Mesothelial cell of epicardium (in vitro differentiated cells): ENCODE measurements at regions not wholly inside any gene's neighbourhood (a gene's known extent, or its start where the extent isn't known, plus 50 kb on each side); places are given as distances from the start of the nearest gene placed in this dataset.
"Not testable (repeated sequence)": the region's sequence is repeated elsewhere in the genome, so short reads cannot be mapped to it uniquely, and the experiment has no call there.

Experiments
- DNase-seq, 2 experiments: peaks; one replicate each; pipeline ENCODE4 v3.0.0; 2021; ENCODE audit warnings: low spot score in 2 of 2; ENCODE audit not compliant: unreplicated experiment in 2 of 2
- H3K27ac Mint-ChIP-seq: 2 replicates; pipeline ENCODE4 v1.8.0; 2021; ENCODE audit warnings: mixed read lengths
- H3K27me3 Mint-ChIP-seq: 2 replicates; pipeline ENCODE4 v1.8.0; 2021; ENCODE audit warnings: low read depth, mixed read lengths
- H3K36me3 Mint-ChIP-seq: 2 replicates; pipeline ENCODE4 v1.8.0; 2021; ENCODE audit warnings: mixed read lengths
- H3K4me1 Mint-ChIP-seq: 2 replicates; pipeline ENCODE4 v1.8.0; 2021; ENCODE audit warnings: mixed read lengths
- H3K4me3 Mint-ChIP-seq: 2 replicates; pipeline ENCODE4 v1.8.0; 2021; ENCODE audit warnings: mild to moderate bottlenecking, moderate library complexity, mixed read lengths
- H3K9me3 Mint-ChIP-seq: 2 replicates; pipeline ENCODE4 v1.8.0; 2021; ENCODE audit warnings: mixed read lengths
- TF ChIP-seq, protein P1 (sequence below): fragments of 200-600 bp; sonication (generic); IDR thresholded peaks from one replicate; pipeline ENCODE4 v1.5.0; 2021; ENCODE audit warnings: antibody characterized with exemption; ENCODE audit not compliant: unreplicated experiment

DNA sequence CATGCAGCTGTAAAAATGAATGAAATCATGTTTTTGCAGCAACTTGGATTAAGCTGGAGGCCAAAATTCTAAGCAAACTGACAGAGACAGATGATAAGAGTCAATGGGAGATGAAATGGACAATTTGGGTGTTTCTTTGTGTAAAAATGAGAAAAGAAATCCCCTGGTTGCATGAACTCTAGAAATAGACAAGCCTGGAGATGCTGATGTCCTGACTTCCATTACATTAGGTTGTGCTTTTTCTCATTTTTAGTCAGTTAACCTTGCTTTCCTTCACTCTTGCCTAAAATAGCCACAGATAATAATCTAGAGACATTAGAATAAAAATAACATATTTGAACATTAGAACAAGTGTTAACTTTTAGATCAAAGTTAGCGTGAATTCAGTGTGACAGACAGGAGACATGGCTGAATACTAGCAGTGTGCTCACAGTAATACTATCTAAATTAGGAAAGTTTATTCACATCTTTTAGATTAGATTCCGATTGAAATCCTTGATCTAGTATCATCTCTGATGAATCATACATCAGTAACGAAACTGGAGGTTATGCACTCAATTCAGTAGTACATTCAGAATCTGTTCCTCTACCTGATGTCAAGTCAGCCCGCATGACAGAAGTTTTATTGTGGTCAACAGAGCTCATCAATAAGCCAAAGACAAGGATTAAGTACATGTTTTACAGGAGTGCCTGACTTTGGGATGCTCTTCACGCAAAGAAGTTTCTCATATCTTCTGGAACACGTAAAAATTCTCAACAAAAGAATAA, 948.1 kb downstream of the TMEM121 start:
- not testable (repeated sequence) for H3K4me1 Mint-ChIP-seq, H3K4me3 Mint-ChIP-seq, H3K27ac Mint-ChIP-seq, H3K27me3 Mint-ChIP-seq, DNase-seq, H3K36me3 Mint-ChIP-seq
- peaks cover 32% of the 10 kb centered on the region for H3K9me3 Mint-ChIP-seq

DNA sequence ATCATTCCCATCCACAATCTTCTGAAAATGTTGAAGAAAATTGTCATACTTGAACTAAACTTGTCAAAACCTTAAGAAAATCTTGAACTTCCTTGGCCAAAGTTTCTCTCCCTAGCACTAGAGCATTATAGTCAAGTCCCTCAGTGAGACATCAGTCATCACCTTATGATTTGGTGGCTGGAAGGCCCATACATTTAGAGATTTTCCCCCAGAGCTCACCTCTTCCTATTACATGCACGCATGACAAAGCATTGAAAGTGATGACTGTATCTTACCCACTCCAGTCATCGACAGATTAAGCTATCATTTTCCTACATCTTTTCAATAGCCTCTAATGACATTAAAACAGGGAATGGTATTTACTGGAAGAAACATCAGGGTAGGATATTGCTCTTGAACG, 948.8 kb downstream of the TMEM121 start:
- not testable (repeated sequence) for H3K27ac Mint-ChIP-seq, H3K4me3 Mint-ChIP-seq, DNase-seq, H3K36me3 Mint-ChIP-seq, H3K27me3 Mint-ChIP-seq, H3K4me1 Mint-ChIP-seq
- H3K9me3 Mint-ChIP-seq: peaks cover 32% of the 10 kb centered on the region

DNA sequence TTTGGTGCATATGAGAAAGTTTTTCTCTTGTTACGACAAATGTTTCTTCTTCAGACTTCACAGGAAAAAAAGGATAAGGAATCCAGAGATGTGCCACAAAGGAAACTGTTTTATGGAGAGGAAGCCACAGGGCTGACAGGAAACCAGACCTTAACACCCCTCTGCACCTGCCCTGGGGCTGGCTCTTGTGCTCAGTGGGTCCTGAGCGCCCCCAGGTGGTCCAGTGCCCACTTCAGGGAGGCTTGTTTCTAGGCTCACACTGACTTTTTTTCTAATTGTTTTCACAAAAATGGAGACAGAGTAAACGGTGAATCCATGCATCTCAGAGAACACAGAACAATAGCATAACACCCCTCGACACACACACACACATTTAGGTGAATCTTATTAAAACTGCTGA, 951.2 kb downstream of the TMEM121 start:
- H3K36me3 Mint-ChIP-seq, H3K4me1 Mint-ChIP-seq, DNase-seq, H3K27ac Mint-ChIP-seq, H3K27me3 Mint-ChIP-seq, H3K4me3 Mint-ChIP-seq: not testable (repeated sequence)
- H3K9me3 Mint-ChIP-seq: peaks cover 22% of the 10 kb centered on the region

DNA sequence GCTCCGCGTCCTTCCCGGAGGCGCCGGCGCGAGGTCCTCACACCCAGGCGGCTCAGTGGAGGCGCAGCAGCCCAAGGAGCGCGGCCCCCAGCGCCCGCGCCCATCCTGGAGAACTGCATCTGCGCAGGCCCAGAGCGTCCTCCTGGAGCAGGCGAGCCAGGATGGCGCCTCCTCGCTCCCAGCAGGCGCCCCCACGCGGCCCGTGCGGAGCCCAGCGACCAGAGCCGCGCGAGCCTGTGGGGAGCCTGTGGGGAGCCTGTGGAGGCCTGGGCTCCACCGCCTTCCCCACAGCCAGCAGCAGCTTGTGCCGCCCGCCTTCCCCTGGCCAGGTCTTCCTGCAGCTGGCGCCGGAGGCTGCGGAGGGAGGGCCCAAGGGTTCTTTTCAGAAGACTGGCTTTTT, 953.9 kb downstream of the TMEM121 start:
- H3K27ac Mint-ChIP-seq, H3K4me1 Mint-ChIP-seq, H3K9me3 Mint-ChIP-seq, H3K36me3 Mint-ChIP-seq, H3K27me3 Mint-ChIP-seq, DNase-seq, H3K4me3 Mint-ChIP-seq: not testable (repeated sequence)

DNA sequence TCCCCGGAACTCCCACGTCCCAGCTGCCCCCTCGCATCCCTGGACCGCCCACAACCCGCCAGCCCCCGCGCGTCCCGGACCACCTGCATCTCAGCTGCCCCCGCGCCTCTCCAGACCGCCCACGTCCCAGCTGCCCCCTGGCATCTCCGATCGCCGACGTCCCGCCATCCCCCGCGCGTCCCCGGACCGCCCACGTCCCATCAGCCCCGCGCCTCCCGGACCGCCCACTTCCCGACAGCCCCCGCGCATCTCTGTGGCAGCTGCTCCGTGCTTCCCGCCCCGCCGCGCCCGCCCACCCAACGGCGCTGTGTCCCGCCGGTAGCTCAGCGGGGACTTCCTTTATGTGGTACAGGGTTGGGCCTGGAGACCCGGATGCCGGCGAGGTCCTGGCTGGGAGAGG, 955.8 kb downstream of the TMEM121 start:
- peaks cover 15% of the 10 kb centered on the region for H3K9me3 Mint-ChIP-seq
- H3K27me3 Mint-ChIP-seq, H3K36me3 Mint-ChIP-seq, H3K4me1 Mint-ChIP-seq, H3K27ac Mint-ChIP-seq, H3K4me3 Mint-ChIP-seq, DNase-seq: not testable (repeated sequence)

DNA sequence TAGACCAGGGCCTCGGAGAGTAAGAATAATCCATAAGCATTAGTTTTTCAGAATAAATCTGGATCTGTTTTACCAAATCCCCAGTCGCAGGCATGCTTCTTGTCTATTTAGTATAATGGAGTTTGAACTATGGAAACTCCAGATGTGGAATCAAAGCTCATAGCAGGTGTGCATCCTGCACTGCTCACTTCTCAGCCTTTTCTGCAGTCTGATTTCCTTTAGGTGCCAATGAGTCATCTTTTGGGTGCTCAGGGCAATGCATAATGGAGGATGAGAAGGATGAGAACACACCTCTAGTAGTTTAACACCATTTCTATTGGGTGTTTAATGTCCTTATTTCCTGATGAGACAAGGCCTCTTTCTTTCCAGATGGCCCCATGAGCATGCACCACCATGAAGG, 961.2 kb downstream of the TMEM121 start:
- Mint-ChIP-seq H3K27me3 (no peaks in the 10 kb centered on the region), H3K27ac (no peak overlapping the region), H3K36me3 (no peaks in the 10 kb centered on the region), H3K4me1 (no peaks in the 10 kb centered on the region), H3K9me3 (peaks cover 55% of the 10 kb centered on the region), H3K4me3 (no peak overlapping the region)
- TF ChIP-seq, protein P1, sequence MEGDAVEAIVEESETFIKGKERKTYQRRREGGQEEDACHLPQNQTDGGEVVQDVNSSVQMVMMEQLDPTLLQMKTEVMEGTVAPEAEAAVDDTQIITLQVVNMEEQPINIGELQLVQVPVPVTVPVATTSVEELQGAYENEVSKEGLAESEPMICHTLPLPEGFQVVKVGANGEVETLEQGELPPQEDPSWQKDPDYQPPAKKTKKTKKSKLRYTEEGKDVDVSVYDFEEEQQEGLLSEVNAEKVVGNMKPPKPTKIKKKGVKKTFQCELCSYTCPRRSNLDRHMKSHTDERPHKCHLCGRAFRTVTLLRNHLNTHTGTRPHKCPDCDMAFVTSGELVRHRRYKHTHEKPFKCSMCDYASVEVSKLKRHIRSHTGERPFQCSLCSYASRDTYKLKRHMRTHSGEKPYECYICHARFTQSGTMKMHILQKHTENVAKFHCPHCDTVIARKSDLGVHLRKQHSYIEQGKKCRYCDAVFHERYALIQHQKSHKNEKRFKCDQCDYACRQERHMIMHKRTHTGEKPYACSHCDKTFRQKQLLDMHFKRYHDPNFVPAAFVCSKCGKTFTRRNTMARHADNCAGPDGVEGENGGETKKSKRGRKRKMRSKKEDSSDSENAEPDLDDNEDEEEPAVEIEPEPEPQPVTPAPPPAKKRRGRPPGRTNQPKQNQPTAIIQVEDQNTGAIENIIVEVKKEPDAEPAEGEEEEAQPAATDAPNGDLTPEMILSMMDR: no peak
- DNase-seq: no peak

DNA sequence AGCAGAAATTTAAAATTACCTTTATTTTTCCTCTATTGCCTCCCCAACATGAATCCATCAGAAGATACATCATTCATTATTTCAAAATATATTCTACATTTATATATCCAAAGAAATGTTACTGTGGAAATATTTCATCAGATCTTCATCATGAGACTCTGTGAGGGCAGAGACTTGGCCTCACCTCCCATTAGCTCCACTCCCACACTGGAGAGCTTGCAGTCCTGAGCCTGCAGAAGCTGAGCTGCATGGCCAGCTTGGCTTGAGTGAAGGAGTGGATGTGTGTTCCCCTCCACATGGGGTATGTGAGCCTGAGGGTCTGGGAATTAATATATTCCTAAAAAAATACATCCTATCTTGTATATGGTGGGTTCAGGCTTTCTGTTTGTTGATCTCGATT, 961.9 kb downstream of the TMEM121 start:
- Mint-ChIP-seq H3K27ac (no peak overlapping the region), H3K36me3 (no peaks in the 10 kb centered on the region), H3K27me3 (no peaks in the 10 kb centered on the region), H3K4me3 (no peak overlapping the region), H3K4me1 (no peaks in the 10 kb centered on the region), H3K9me3 (peaks cover 62% of the 10 kb centered on the region)
- TF ChIP-seq, protein P1: no peak
- no peak for DNase-seq

DNA sequence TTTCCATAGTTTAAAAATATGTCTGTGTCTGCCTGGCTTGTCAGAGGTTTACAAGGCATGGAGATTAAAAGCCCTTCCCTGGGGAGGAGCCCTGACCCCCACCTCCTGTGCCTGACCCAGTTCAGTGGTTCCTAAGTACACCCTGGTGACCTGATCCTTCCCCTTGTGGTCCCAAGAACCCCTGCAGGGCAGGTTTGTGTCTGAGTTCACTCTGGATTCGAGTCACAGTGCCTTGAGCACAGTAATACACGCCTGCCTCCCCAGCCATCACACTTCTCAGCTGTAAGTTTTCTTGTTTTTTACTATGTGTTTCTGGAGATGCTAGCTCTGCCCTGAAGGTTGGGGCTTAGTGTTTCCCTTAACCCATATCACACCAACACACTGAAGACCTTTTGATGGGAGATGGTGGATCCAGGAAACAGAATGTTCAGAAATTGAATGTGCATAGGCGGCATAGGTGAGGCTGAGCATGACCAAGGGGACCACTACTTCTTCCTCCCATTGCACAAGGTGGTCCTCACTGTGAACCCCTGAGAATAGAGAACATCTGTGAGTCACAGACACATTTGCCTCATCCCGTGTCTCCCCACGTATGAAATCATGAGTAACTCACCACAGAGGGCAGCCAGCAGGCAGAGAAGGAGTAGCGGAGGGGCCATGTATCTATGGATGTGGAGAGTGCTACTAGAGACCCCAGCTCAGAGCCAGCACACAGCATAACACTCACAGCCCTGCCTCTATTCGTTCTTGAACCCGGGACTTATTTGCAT, 962.9 kb downstream of the TMEM121 start:
- H3K4me3 Mint-ChIP-seq: no peak overlapping the region
- TF ChIP-seq, protein P1: no peak

More for the DNA sequence above, 962.9 kb downstream of the TMEM121 start:
- H3K27ac Mint-ChIP-seq: no peak overlapping the region
- DNase-seq: no peak
- H3K36me3 Mint-ChIP-seq: peaks cover 3% of the 10 kb centered on the region
- no peaks in the 10 kb centered on the region for H3K27me3 Mint-ChIP-seq
- no peaks in the 10 kb centered on the region for H3K4me1 Mint-ChIP-seq
- peaks cover 68% of the 10 kb centered on the region for H3K9me3 Mint-ChIP-seq
